ENCODE measurements at regions not wholly inside any gene's neighbourhood (a gene's known extent, or its start where the extent isn't known, plus 50 kb on each side); places are given as distances from the start of the nearest gene placed in this dataset.

- Mint-ChIP-seq H3K27me3 (ENCODE audit: unreplicated experiment) (no peaks in the 10 kb centered on the region), H3K36me3 (ENCODE audit: insufficient read depth, unreplicated experiment) (no peaks in the 10 kb centered on the region), H3K27ac (ENCODE audit: unreplicated experiment) (no peak overlapping the region), H3K4me3 (ENCODE audit: low read depth, unreplicated experiment) (no peak overlapping the region), H3K4me1 (ENCODE audit: low read depth, unreplicated experiment) (peaks cover 6% of the 10 kb centered on the region), H3K9me3 (ENCODE audit: low read depth, unreplicated experiment) (peaks cover 9% of the 10 kb centered on the region)
- TF ChIP-seq CTCF (IDR thresholded peaks at IDR 0.05; ENCODE audit: unreplicated experiment) = no peak
- CTCF ChIA-PET = interaction anchor here (0.6 to 1.2 kb wide), 2 partner anchors 10 to 44 kb away, joined by 3 to 4 read pairs; no protein-coding TSS in a partner anchor
- intact Hi-C loops (cut with micrococcal nuclease; ENCODE audit: unreplicated experiment) = no loop called here
- no TSS peak for BruUV-seq (replicated peaks)
- DNase-seq = no peak
Observed at GRCh38 chr7:155907450-155908200, 95.4 kb upstream of the SHH start.

GRCh38 chr7:155901176-155901575 is 88.9 kb upstream of the SHH start:
- no TSS peak for BruUV-seq (replicated peaks)
- H3K36me3 Mint-ChIP-seq (ENCODE audit: insufficient read depth, unreplicated experiment) = no peaks in the 10 kb centered on the region
- H3K27me3 Mint-ChIP-seq (ENCODE audit: unreplicated experiment) = no peaks in the 10 kb centered on the region
- H3K9me3 Mint-ChIP-seq (ENCODE audit: low read depth, unreplicated experiment) = peaks cover 5% of the 10 kb centered on the region
- no peak for TF ChIP-seq CTCF (IDR thresholded peaks at IDR 0.05; ENCODE audit: unreplicated experiment)
- H3K27ac Mint-ChIP-seq (ENCODE audit: unreplicated experiment) = no peak overlapping the region
- H3K4me3 Mint-ChIP-seq (ENCODE audit: low read depth, unreplicated experiment) = no peak overlapping the region
- intact Hi-C loops (cut with micrococcal nuclease; ENCODE audit: unreplicated experiment) = no loop called here
- no peak for DNase-seq
- CTCF ChIA-PET = no interaction called here
- peaks cover 18% of the 10 kb centered on the region for H3K4me1 Mint-ChIP-seq (ENCODE audit: low read depth, unreplicated experiment)

- H3K4me3 Mint-ChIP-seq (ENCODE audit: low read depth, unreplicated experiment) = no peak overlapping the region
- peaks cover 25% of the 10 kb centered on the region for H3K4me1 Mint-ChIP-seq (ENCODE audit: low read depth, unreplicated experiment)
- H3K27ac Mint-ChIP-seq (ENCODE audit: unreplicated experiment) = no peak overlapping the region
- no peak for DNase-seq
- TF ChIP-seq CTCF (IDR thresholded peaks at IDR 0.05; ENCODE audit: unreplicated experiment) = no peak
- no peaks in the 10 kb centered on the region for H3K36me3 Mint-ChIP-seq (ENCODE audit: insufficient read depth, unreplicated experiment)
- H3K9me3 Mint-ChIP-seq (ENCODE audit: low read depth, unreplicated experiment) = peaks cover 1% of the 10 kb centered on the region
- H3K27me3 Mint-ChIP-seq (ENCODE audit: unreplicated experiment) = no peaks in the 10 kb centered on the region
- BruUV-seq (replicated peaks) = no TSS peak
- CTCF ChIA-PET = no interaction called here
- intact Hi-C loops (cut with micrococcal nuclease; ENCODE audit: unreplicated experiment) = no loop called here
Observed at GRCh38 chr7:155899596-155899995, 87.3 kb upstream of the SHH start.

GRCh38 chr7:155897758-155898386 is 85.6 kb upstream of the SHH start:
- Mint-ChIP-seq H3K4me3 (ENCODE audit: low read depth, unreplicated experiment) (no peak overlapping the region), H3K36me3 (ENCODE audit: insufficient read depth, unreplicated experiment) (no peaks in the 10 kb centered on the region), H3K4me1 (ENCODE audit: low read depth, unreplicated experiment) (peaks cover 25% of the 10 kb centered on the region), H3K27ac (ENCODE audit: unreplicated experiment) (no peak overlapping the region), H3K9me3 (ENCODE audit: low read depth, unreplicated experiment) (no peaks in the 10 kb centered on the region), H3K27me3 (ENCODE audit: unreplicated experiment) (no peaks in the 10 kb centered on the region)
- no peak for DNase-seq
- TF ChIP-seq CTCF (IDR thresholded peaks at IDR 0.05; ENCODE audit: unreplicated experiment) = no peak
- CTCF ChIA-PET = no interaction called here
- intact Hi-C loops (cut with micrococcal nuclease; ENCODE audit: unreplicated experiment) = no loop called here
- no TSS peak for BruUV-seq (replicated peaks)
